DND-41 (cell line): ENCODE measurements at regions not wholly inside any gene's neighbourhood (a gene's known extent, or its start where the extent isn't known, plus 50 kb on each side); places are given as distances from the start of the nearest gene placed in this dataset.
"Not testable (repeated sequence)": the region's sequence is repeated elsewhere in the genome, so short reads cannot be mapped to it uniquely, and the experiment has no call there.

Source experiments
- ATAC-seq: fragments of 200-7000 bp; cut with Tn5 transposase; 3 replicates; pipeline ENCODE4 v1.9.1; 2021; ENCODE audit warnings: low read depth; ENCODE audit not compliant: insufficient read depth
- DNase-seq: peaks from one replicate; pipeline ENCODE4 v3.0.0-alpha.2; 2020
- H2AFZ ChIP-seq: 2 replicates; pipeline ENCODE4 v1.6.0; 2012; ENCODE audit warnings: low read depth, low read length
- H3K27ac ChIP-seq: 2 replicates; pipeline ENCODE4 v1.5.1; 2012; ENCODE audit warnings: low read length, inconsistent platforms
- H3K27me3 ChIP-seq: fragments of 200-600 bp; sonication (generic); 2 replicates; pipeline ENCODE4 v1.6.0; 2012; ENCODE audit warnings: low read length, mild to moderate bottlenecking, inconsistent platforms; ENCODE audit not compliant: insufficient read depth, poor library complexity
- H3K36me3 ChIP-seq: 2 replicates; pipeline ENCODE4 v1.5.1; 2012; ENCODE audit warnings: low read length, inconsistent platforms; ENCODE audit not compliant: insufficient read depth
- H3K4me1 ChIP-seq: 2 replicates; pipeline ENCODE4 v1.5.1; 2012; ENCODE audit warnings: mild to moderate bottlenecking, low read length; ENCODE audit not compliant: insufficient read depth
- H3K4me2 ChIP-seq: 2 replicates; pipeline ENCODE4 v1.6.0; 2012; ENCODE audit warnings: mild to moderate bottlenecking, moderate library complexity, low read length, inconsistent platforms; ENCODE audit not compliant: insufficient read depth
- H3K4me3 ChIP-seq, 2 experiments: fragments of 200-600 bp in 1 of 2; shearing (Covaris generic) in 1 of 2; 2 replicates each; pipeline ENCODE4 v1.5.1; 2012 to 2016; ENCODE audit warnings: inconsistent platforms in 2 of 2, low read length in 2 of 2, mild to moderate bottlenecking in 2 of 2, low read depth in 1 of 2, moderate library complexity in 1 of 2
- H3K79me2 ChIP-seq: 2 replicates; pipeline ENCODE4 v1.6.0; 2012; ENCODE audit warnings: low read length, inconsistent platforms; ENCODE audit not compliant: insufficient read depth
- H3K9ac ChIP-seq: 2 replicates; pipeline ENCODE4 v1.6.0; 2012; ENCODE audit warnings: low read depth, mild to moderate bottlenecking, inconsistent platforms, low read length, moderate library complexity
- H3K9me3 ChIP-seq: 2 replicates; pipeline ENCODE4 v1.5.1; 2012; ENCODE audit warnings: low read length, moderate library complexity, mild to moderate bottlenecking, inconsistent platforms; ENCODE audit not compliant: insufficient read depth, severe bottlenecking
- H4K20me1 ChIP-seq: 2 replicates; pipeline ENCODE4 v1.6.0; 2012; ENCODE audit warnings: low read length; ENCODE audit not compliant: insufficient read depth
- CTCF ChIP-seq: IDR thresholded peaks from 2 replicates; pipeline ENCODE4 v1.5.1; 2012; ENCODE audit warnings: borderline replicate concordance, low read length, moderate library complexity, mild to moderate bottlenecking; ENCODE audit not compliant: poor library complexity, severe bottlenecking; ENCODE audit errors: extremely low read depth
- EZH2 ChIP-seq: IDR thresholded peaks from 3 replicates; pipeline ENCODE4 v1.6.1; 2012; ENCODE audit warnings: borderline replicate concordance, low read depth, mild to moderate bottlenecking, moderate library complexity, low read length, inconsistent platforms; ENCODE audit not compliant: severe bottlenecking

- H2AFZ ChIP-seq, result no peak overlapping the region
- no peak overlapping the region for H3K4me3 ChIP-seq
- H3K27ac ChIP-seq, result no peak overlapping the region
- no peaks in the 10 kb centered on the region for H4K20me1 ChIP-seq
- no peak overlapping the region for H3K4me2 ChIP-seq
- no peak overlapping the region for H3K9ac ChIP-seq
- ATAC-seq (no peak), DNase-seq (no peak)
- no peaks in the 10 kb centered on the region for H3K27me3 ChIP-seq
- H3K4me1 ChIP-seq, result no peaks in the 10 kb centered on the region
- TF ChIP-seq EZH2, result no peak
- TF ChIP-seq CTCF, result no peak
- no peaks in the 10 kb centered on the region for H3K9me3 ChIP-seq
- no peaks in the 10 kb centered on the region for H3K36me3 ChIP-seq
- H3K79me2 ChIP-seq, result no peaks in the 10 kb centered on the region
Measured at GRCh38 chr6:134574491-134574890, 256.6 kb upstream of the SGK1 start.

- not testable (repeated sequence) for H3K9me3 ChIP-seq, H3K27me3 ChIP-seq, H2AFZ ChIP-seq, DNase-seq, H3K4me3 ChIP-seq, H3K79me2 ChIP-seq, H4K20me1 ChIP-seq, H3K36me3 ChIP-seq, H3K27ac ChIP-seq, H3K9ac ChIP-seq, H3K4me1 ChIP-seq, H3K4me2 ChIP-seq, ATAC-seq
Measured at GRCh38 chr6:134569996-134570395, 252.1 kb upstream of the SGK1 start.

GRCh38 chr6:134564705-134565104 lies 246.8 kb upstream of the SGK1 start:
- H3K9ac ChIP-seq, result no peak overlapping the region
- H3K79me2 ChIP-seq, result no peaks in the 10 kb centered on the region
- H4K20me1 ChIP-seq, result no peaks in the 10 kb centered on the region
- DNase-seq, result no peak
- no peak for TF ChIP-seq EZH2
- TF ChIP-seq CTCF, result no peak
- H3K27ac ChIP-seq, result no peak overlapping the region
- ATAC-seq, result no peak
- no peak overlapping the region for H3K4me2 ChIP-seq
- no peak overlapping the region for H2AFZ ChIP-seq
- H3K36me3 ChIP-seq, result no peaks in the 10 kb centered on the region
- no peaks in the 10 kb centered on the region for H3K9me3 ChIP-seq
- H3K27me3 ChIP-seq, result no peaks in the 10 kb centered on the region
- H3K4me3 ChIP-seq, result no peak overlapping the region
- no peaks in the 10 kb centered on the region for H3K4me1 ChIP-seq

- no peak for DNase-seq
Measured at GRCh38 chr6:134560019-134560418, 242.1 kb upstream of the SGK1 start.

More at GRCh38 chr6:134560019-134560418, 242.1 kb upstream of the SGK1 start:
- no peaks in the 10 kb centered on the region for H3K4me1 ChIP-seq
- no peaks in the 10 kb centered on the region for H3K9me3 ChIP-seq
- no peaks in the 10 kb centered on the region for H3K36me3 ChIP-seq
- no peak overlapping the region for H2AFZ ChIP-seq
- no peak overlapping the region for H3K27ac ChIP-seq
- H3K4me3 ChIP-seq, result no peak overlapping the region
- ATAC-seq, result no peak
- H3K27me3 ChIP-seq, result no peaks in the 10 kb centered on the region
- H4K20me1 ChIP-seq, result no peaks in the 10 kb centered on the region
- no peak for TF ChIP-seq CTCF
- no peak overlapping the region for H3K9ac ChIP-seq
- H3K4me2 ChIP-seq, result no peak overlapping the region
- no peaks in the 10 kb centered on the region for H3K79me2 ChIP-seq
